ENCODE measurements at regions not wholly inside any gene's neighbourhood (a gene's known extent, or its start where the extent isn't known, plus 50 kb on each side); places are given as distances from the start of the nearest gene placed in this dataset.

DNA sequence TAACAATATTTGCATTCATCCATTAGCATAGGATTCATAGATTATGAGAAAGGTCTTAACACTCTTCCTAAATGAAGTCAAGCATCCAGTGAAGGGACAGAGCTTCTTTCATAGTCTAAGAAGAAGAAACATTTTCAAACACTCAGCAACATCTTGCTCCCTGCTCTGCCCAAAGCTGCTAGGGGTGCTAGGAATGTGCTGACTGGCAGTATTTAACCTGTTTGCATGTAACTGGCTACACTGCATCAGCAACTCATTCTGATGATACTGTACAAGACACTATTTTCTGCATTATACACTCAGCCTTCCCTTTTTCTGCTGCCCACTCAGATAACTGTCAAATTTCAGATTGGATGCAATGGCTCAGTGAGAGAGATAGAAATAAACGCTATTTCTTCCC lies 495.1 kb upstream of the ARID1B start:
- intact Hi-C loops (cut with DNase I) = no loop called here
- Histone ChIP-seq H3K9me3 (no peaks in the 10 kb centered on the region), H3K27me3 (no peaks in the 10 kb centered on the region), H3K36me3 (no peaks in the 10 kb centered on the region), H3K27ac (no peak overlapping the region), H3K4me3 (no peak overlapping the region), H3K4me1 (no peaks in the 10 kb centered on the region)
- TF ChIP-seq, protein P1, sequence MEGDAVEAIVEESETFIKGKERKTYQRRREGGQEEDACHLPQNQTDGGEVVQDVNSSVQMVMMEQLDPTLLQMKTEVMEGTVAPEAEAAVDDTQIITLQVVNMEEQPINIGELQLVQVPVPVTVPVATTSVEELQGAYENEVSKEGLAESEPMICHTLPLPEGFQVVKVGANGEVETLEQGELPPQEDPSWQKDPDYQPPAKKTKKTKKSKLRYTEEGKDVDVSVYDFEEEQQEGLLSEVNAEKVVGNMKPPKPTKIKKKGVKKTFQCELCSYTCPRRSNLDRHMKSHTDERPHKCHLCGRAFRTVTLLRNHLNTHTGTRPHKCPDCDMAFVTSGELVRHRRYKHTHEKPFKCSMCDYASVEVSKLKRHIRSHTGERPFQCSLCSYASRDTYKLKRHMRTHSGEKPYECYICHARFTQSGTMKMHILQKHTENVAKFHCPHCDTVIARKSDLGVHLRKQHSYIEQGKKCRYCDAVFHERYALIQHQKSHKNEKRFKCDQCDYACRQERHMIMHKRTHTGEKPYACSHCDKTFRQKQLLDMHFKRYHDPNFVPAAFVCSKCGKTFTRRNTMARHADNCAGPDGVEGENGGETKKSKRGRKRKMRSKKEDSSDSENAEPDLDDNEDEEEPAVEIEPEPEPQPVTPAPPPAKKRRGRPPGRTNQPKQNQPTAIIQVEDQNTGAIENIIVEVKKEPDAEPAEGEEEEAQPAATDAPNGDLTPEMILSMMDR (IDR thresholded peaks at IDR 0.05) = no peak
- no peak for DNase-seq (ENCODE audit: low spot score in 2 of 2)

GRCh38 chr6:156281266-156281665 lies 495.9 kb upstream of the ARID1B start:
- Histone ChIP-seq H3K27ac (no peak overlapping the region), H3K9me3 (no peaks in the 10 kb centered on the region), H3K4me1 (no peaks in the 10 kb centered on the region), H3K4me3 (no peak overlapping the region), H3K27me3 (no peaks in the 10 kb centered on the region), H3K36me3 (no peaks in the 10 kb centered on the region)
- intact Hi-C loops (cut with DNase I) = no loop called here
- TF ChIP-seq, protein P1 (IDR thresholded peaks at IDR 0.05) = no peak
- DNase-seq (ENCODE audit: low spot score in 2 of 2) = no peak

- Histone ChIP-seq H3K36me3 (no peaks in the 10 kb centered on the region), H3K4me3 (no peak overlapping the region), H3K27me3 (no peaks in the 10 kb centered on the region), H3K4me1 (no peaks in the 10 kb centered on the region), H3K27ac (no peak overlapping the region), H3K9me3 (no peaks in the 10 kb centered on the region)
- intact Hi-C loops (cut with DNase I) = no loop called here
- TF ChIP-seq, protein P1 (IDR thresholded peaks at IDR 0.05) = no peak
- DNase-seq (ENCODE audit: low spot score in 2 of 2) = no peak
These were observed 497.1 kb upstream of the ARID1B start for GRCh38 chr6:156280065-156280464.

- Histone ChIP-seq H3K27ac (no peak overlapping the region), H3K27me3 (no peaks in the 10 kb centered on the region), H3K36me3 (no peaks in the 10 kb centered on the region), H3K4me3 (no peak overlapping the region), H3K4me1 (no peaks in the 10 kb centered on the region), H3K9me3 (no peaks in the 10 kb centered on the region)
- no peak for DNase-seq (ENCODE audit: low spot score in 2 of 2)
- TF ChIP-seq, protein P1 (IDR thresholded peaks at IDR 0.05) = no peak
- intact Hi-C loops (cut with DNase I) = no loop called here
These were observed 497.8 kb upstream of the ARID1B start for GRCh38 chr6:156279261-156279969.

- TF ChIP-seq, protein P1 (IDR thresholded peaks at IDR 0.05) = no peak
- no peak overlapping the region for H3K27ac ChIP-seq
- no peaks in the 10 kb centered on the region for H3K36me3 ChIP-seq
- no peak for DNase-seq (ENCODE audit: low spot score in 2 of 2)
- H3K4me1 ChIP-seq = no peaks in the 10 kb centered on the region
- no peaks in the 10 kb centered on the region for H3K27me3 ChIP-seq
- no peak overlapping the region for H3K4me3 ChIP-seq
- no peaks in the 10 kb centered on the region for H3K9me3 ChIP-seq
- intact Hi-C loops (cut with DNase I) = no loop called here
These were observed 504.0 kb upstream of the ARID1B start for GRCh38 chr6:156273065-156273711.

Measured in ascending aorta (tissue), 2 donors.